ENCODE measurements at regions not wholly inside any gene's neighbourhood (a gene's known extent, or its start where the extent isn't known, plus 50 kb on each side); places are given as distances from the start of the nearest gene placed in this dataset.

DNA sequence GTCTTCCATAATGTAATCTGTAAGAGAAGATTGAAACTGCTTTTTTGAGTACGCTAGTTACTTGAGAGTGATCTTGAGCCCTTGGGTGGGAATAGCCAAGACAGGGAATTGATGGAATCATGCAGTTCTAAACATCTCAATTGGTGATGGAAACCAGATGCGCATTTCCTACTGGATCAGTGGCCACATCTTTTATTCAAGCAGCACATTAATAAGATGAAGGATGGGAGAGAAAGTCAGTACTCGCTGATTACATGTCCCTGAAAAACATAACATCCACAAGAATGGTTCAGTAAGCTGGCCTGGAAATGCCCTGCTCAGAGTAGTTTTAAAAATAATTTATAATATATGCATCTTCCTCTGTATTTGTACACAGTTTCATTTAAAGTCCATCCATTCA, 833.8 kb downstream of the JRKL start:
- ChIA-PET POLR2A (no interaction called here), CTCF (no interaction called here)
- DNase-seq (ENCODE audit: low read depth, low spot score): no peak
- H3K4me3 ChIP-seq (ENCODE audit: low read depth, low read length): no peak overlapping the region
- TF ChIP-seq, protein P1, sequence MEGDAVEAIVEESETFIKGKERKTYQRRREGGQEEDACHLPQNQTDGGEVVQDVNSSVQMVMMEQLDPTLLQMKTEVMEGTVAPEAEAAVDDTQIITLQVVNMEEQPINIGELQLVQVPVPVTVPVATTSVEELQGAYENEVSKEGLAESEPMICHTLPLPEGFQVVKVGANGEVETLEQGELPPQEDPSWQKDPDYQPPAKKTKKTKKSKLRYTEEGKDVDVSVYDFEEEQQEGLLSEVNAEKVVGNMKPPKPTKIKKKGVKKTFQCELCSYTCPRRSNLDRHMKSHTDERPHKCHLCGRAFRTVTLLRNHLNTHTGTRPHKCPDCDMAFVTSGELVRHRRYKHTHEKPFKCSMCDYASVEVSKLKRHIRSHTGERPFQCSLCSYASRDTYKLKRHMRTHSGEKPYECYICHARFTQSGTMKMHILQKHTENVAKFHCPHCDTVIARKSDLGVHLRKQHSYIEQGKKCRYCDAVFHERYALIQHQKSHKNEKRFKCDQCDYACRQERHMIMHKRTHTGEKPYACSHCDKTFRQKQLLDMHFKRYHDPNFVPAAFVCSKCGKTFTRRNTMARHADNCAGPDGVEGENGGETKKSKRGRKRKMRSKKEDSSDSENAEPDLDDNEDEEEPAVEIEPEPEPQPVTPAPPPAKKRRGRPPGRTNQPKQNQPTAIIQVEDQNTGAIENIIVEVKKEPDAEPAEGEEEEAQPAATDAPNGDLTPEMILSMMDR (IDR thresholded peaks at IDR 0.05; ENCODE audit: insufficient read depth, low read length, missing control alignments): no peak

DNA sequence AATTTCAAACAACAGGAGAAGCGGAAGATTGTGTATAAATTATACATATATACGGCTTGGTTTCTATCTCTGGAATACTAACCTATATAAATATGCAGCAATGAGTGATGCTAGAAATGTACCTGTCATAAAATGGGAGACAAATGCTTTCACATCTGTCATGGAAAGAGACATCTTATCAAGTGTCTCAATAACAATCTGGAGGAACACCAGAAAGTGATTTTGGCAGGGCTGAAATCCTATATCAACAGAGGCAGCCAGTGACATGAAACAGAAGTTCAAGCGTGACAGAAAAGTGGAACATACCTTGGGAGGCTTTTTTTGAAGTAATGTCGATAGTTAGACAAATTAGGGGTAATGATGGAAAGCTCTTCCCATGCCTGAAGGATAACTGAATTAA, 834.6 kb downstream of the JRKL start:
- ChIA-PET CTCF (no interaction called here), POLR2A (no interaction called here)
- no peak for DNase-seq (ENCODE audit: low read depth, low spot score)
- no peak overlapping the region for H3K4me3 ChIP-seq (ENCODE audit: low read depth, low read length)
- TF ChIP-seq, protein P1 (IDR thresholded peaks at IDR 0.05; ENCODE audit: insufficient read depth, low read length, missing control alignments): no peak

DNA sequence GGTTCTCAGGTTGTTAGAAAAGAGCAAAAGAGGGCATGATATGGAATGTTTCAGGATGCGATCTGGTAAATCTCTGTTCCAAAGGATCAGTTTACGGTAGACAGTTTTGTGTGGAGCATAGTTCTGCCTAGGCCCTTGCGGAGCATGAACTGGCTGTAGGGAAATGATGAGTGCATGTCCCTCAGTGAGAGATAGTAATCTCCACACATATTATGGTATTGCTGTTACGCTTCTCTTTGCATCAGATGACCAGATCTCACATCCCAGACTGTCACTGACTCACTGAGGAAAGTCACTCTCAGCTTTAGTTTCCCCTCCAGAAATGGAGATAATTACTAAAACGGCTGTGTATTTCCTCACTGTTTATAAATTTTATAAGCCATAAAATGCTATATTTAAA, 836.0 kb downstream of the JRKL start:
- ChIA-PET POLR2A (no interaction called here), CTCF (no interaction called here)
- H3K4me3 ChIP-seq (ENCODE audit: low read depth, low read length): no peak overlapping the region
- TF ChIP-seq, protein P1 (IDR thresholded peaks at IDR 0.05; ENCODE audit: insufficient read depth, low read length, missing control alignments): no peak
- DNase-seq (ENCODE audit: low read depth, low spot score): no peak

DNA sequence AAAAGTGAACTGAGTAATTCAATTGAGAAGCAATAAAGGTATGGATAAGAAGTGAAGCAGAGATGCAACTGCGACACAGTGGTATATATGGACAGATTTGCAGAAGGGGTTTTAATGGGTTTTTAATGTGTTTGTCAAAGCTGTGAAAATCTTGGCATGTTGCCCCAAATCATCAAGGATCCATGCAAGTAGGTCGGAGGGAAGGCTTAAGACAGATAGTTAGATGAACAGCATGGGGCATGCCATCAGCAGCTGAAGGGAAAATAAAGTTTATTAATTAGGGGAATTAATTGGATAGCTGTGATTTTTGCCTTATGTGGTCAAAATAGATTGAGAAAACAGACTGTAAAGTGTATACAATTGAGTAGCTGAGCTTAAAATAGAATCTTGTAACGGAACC, 840.1 kb downstream of the JRKL start:
- H3K4me3 ChIP-seq (ENCODE audit: low read depth, low read length): no peak overlapping the region
- POLR2A ChIA-PET: no interaction called here
- TF ChIP-seq, protein P1 (IDR thresholded peaks at IDR 0.05; ENCODE audit: insufficient read depth, low read length, missing control alignments): no peak
- no peak for DNase-seq (ENCODE audit: low read depth, low spot score)
- CTCF ChIA-PET: no interaction called here

DNA sequence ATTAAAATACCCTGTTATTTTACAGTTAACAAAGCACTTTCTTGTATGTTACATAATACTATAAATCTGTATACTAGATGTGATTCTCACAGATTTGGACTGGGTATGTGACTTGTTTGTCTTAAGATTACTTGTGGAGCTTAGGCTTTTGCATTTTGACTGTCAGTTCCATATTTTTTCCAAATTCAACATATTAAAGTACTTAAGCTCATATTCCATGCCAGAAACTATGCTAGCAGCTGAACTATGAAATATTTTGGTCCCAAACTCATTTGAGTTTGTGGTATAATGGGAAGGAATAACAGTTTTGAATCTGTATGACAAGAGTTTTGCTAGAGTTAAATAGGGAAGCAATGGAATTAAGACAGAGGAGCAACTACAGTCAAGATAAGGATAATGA, 841.4 kb downstream of the JRKL start:
- CTCF ChIA-PET: no interaction called here
- TF ChIP-seq, protein P1 (IDR thresholded peaks at IDR 0.05; ENCODE audit: insufficient read depth, low read length, missing control alignments): no peak
- POLR2A ChIA-PET: no interaction called here
- H3K4me3 ChIP-seq (ENCODE audit: low read depth, low read length): no peak overlapping the region
- DNase-seq (ENCODE audit: low read depth, low spot score): no peak

DNA sequence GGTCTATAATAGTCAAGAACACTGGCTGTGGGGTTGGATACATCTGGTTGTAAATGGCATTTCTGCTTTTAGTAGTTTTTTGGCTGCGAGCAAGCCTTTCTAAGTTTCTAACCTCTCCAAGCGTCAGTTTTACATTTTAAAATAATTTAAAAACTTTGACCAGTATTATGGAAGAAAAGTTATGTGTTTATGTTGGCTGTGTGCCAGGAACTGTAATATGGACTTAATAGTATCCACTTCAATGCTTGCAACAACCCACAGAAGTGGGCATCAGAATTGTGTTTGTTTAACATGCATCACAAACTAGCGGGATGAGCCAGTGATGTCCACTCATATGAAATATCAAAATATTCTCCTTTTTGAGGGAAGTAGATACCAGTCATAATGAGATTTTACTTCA, 844.2 kb downstream of the JRKL start:
- TF ChIP-seq, protein P1 (IDR thresholded peaks at IDR 0.05; ENCODE audit: insufficient read depth, low read length, missing control alignments): no peak
- POLR2A ChIA-PET: no interaction called here
- no peak for DNase-seq (ENCODE audit: low read depth, low spot score)
- no peak overlapping the region for H3K4me3 ChIP-seq (ENCODE audit: low read depth, low read length)
- CTCF ChIA-PET: no interaction called here
